VCaP (cell line): ENCODE measurements at regions not wholly inside any gene's neighbourhood (a gene's known extent, or its start where the extent isn't known, plus 50 kb on each side); places are given as distances from the start of the nearest gene placed in this dataset.

Experiments used
- H3K27ac ChIP-seq: fragments of 450-650 bp; 2 replicates; pipeline ENCODE4 v1.5.1; 2017
- CTCF ChIP-seq: fragments of 450-650 bp; conservative IDR thresholded peaks from 2 replicates; pipeline ENCODE4 v1.5.1; 2017; ENCODE audit warnings: mild to moderate bottlenecking, moderate library complexity

GRCh38 chr10:78506614-78507013 lies 473.0 kb downstream of the RPS24 start:
- no peak overlapping the region for H3K27ac ChIP-seq
- no peak for TF ChIP-seq CTCF

- TF ChIP-seq CTCF = no peak
- H3K27ac ChIP-seq = no peak overlapping the region
Measured at GRCh38 chr10:78507510-78508160, 474.0 kb downstream of the RPS24 start.

- no peak overlapping the region for H3K27ac ChIP-seq
- no peak for TF ChIP-seq CTCF
Measured at GRCh38 chr10:78508955-78509748, 475.5 kb downstream of the RPS24 start.

GRCh38 chr10:78510566-78511323 lies 477.1 kb downstream of the RPS24 start:
- no peak overlapping the region for H3K27ac ChIP-seq
- no peak for TF ChIP-seq CTCF

- no peak overlapping the region for H3K27ac ChIP-seq
- no peak for TF ChIP-seq CTCF
Measured at GRCh38 chr10:78511324-78512204, 477.9 kb downstream of the RPS24 start.

GRCh38 chr10:78512205-78512550 lies 478.5 kb downstream of the RPS24 start:
- peak overlapping the region; percentile 19; the same call in 1 of the 2 replicates for H3K27ac ChIP-seq
- TF ChIP-seq CTCF = no peak
